ENCODE measurements at regions not wholly inside any gene's neighbourhood (a gene's known extent, or its start where the extent isn't known, plus 50 kb on each side); places are given as distances from the start of the nearest gene placed in this dataset.
A peak's percentile ranks its signal among the peaks of the same experiment; 100 is the strongest.

DNA sequence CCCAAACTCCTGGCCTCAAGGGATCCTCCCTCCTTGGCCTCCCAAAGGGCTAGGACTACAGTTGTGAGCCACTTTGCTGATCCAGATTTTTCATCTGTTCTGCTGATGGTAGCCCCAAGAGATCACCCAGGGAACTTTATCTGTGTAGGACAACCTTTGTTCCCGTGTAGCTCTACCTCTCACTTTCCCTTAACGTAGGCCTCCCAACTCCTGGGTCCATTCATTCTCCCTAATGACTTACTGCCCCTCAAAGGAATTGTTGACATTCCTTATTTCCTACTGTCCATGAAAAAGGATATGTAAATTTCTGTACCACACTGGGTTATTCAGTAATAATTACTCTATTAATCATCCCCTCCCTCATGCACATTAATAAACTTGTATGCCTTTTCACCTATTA, 51.0 kb upstream of the PHF24 start:
- Histone ChIP-seq H3K36me3 (no peaks in the 10 kb centered on the region), H3K27me3 (no peaks in the 10 kb centered on the region), H3K27ac (no peak overlapping the region), H3K4me1 (ENCODE audit: low read depth) (no peaks in the 10 kb centered on the region), H3K9me3 (ENCODE audit: low read depth) (no peaks in the 10 kb centered on the region), H3K4me3 (no peak overlapping the region)
- TF ChIP-seq, protein P1, sequence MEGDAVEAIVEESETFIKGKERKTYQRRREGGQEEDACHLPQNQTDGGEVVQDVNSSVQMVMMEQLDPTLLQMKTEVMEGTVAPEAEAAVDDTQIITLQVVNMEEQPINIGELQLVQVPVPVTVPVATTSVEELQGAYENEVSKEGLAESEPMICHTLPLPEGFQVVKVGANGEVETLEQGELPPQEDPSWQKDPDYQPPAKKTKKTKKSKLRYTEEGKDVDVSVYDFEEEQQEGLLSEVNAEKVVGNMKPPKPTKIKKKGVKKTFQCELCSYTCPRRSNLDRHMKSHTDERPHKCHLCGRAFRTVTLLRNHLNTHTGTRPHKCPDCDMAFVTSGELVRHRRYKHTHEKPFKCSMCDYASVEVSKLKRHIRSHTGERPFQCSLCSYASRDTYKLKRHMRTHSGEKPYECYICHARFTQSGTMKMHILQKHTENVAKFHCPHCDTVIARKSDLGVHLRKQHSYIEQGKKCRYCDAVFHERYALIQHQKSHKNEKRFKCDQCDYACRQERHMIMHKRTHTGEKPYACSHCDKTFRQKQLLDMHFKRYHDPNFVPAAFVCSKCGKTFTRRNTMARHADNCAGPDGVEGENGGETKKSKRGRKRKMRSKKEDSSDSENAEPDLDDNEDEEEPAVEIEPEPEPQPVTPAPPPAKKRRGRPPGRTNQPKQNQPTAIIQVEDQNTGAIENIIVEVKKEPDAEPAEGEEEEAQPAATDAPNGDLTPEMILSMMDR (IDR thresholded peaks at IDR 0.05; ENCODE audit: low read depth, low read length): no peak
- no peak for DNase-seq (ENCODE audit: low read depth in 1 of 2, low spot score in 1 of 2)

DNA sequence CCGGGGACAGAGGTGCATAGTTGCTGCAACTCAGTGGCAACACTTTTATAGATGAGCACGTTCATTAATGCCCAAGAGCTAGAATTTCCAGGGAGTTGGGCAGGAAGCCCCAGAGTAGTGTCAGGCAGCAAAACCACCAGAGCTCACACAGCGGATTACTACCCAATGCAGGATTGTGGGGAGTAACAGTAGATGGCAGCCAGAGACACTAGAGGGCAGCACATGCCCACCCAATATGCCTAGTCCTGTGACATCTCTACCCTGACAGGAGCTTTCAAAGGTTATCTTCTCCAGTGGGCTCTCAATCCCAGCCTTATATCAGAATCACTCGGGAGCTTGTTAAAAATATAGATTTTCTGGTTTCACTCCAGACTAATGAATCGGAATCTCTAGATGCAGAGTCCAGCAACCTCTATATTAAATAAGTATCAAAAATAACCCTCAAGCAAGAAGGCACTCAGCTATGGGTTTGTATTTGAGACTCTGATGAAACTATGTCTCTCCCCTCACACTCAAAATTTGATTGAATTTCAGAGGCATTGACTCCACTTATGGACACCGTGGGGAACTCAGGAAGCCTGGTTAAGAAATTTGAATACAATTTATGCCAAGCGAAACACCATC, 58.4 kb upstream of the PHF24 start:
- Histone ChIP-seq H3K27ac (no peak overlapping the region), H3K9me3 (ENCODE audit: low read depth) (no peaks in the 10 kb centered on the region), H3K4me3 (no peak overlapping the region), H3K27me3 (peaks cover 45% of the 10 kb centered on the region), H3K4me1 (ENCODE audit: low read depth) (no peaks in the 10 kb centered on the region), H3K36me3 (no peaks in the 10 kb centered on the region)
- TF ChIP-seq, protein P1 (IDR thresholded peaks at IDR 0.05; ENCODE audit: low read depth, low read length): peak; percentile 85
- peak; percentile 79 to 82 for DNase-seq (ENCODE audit: low read depth in 1 of 2, low spot score in 1 of 2)

DNA sequence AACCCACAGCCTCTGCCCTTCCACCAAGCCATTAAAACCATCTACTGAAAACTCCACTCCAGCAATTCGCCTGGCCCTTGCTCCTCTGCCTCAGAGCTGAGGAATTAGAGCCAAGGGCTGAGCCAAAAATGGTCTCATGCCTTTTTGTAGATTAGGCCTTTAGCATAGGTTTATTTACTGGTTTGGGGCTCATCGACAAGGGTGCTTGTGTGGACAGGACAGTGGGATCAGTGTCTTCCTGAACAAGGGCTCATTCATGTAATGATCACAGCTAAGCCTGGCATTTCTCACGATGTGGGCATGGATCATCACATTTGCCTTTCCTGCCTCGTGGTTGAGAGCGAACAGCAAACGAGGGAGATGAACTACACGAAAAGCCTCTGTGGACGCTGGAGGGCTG, 59.2 kb upstream of the PHF24 start:
- Histone ChIP-seq H3K4me1 (ENCODE audit: low read depth) (no peaks in the 10 kb centered on the region), H3K27ac (no peak overlapping the region), H3K9me3 (ENCODE audit: low read depth) (no peaks in the 10 kb centered on the region), H3K27me3 (peaks cover 51% of the 10 kb centered on the region), H3K36me3 (no peaks in the 10 kb centered on the region), H3K4me3 (no peak overlapping the region)
- no peak for DNase-seq (ENCODE audit: low read depth in 1 of 2, low spot score in 1 of 2)
- TF ChIP-seq, protein P1 (IDR thresholded peaks at IDR 0.05; ENCODE audit: low read depth, low read length): no peak

DNA sequence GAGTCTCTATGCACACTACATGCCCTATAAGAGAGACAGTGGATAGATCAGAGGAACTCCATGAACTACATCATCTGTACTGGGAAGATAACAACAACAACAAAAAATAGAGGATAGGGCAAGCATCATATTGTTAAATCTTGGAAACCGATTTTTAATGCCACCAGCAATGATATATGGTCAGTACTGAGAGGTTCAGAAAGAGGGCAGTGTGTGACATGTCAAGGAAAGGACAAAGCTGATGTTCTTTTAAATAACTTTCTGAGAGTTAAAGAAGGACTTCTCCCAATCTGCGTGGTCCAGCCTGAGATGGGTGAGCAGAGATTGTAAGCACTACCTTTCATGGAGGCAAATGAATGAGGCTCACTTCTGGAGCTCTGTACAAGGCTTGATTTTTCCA, 62.0 kb upstream of the PHF24 start:
- Histone ChIP-seq H3K27ac (no peak overlapping the region), H3K27me3 (peaks cover 55% of the 10 kb centered on the region), H3K9me3 (ENCODE audit: low read depth) (no peaks in the 10 kb centered on the region), H3K36me3 (no peaks in the 10 kb centered on the region), H3K4me1 (ENCODE audit: low read depth) (no peaks in the 10 kb centered on the region), H3K4me3 (no peak overlapping the region)
- TF ChIP-seq, protein P1 (IDR thresholded peaks at IDR 0.05; ENCODE audit: low read depth, low read length): peak; percentile 24
- peak in 1 of 2 donors; percentile 18 for DNase-seq (ENCODE audit: low read depth in 1 of 2, low spot score in 1 of 2)

DNA sequence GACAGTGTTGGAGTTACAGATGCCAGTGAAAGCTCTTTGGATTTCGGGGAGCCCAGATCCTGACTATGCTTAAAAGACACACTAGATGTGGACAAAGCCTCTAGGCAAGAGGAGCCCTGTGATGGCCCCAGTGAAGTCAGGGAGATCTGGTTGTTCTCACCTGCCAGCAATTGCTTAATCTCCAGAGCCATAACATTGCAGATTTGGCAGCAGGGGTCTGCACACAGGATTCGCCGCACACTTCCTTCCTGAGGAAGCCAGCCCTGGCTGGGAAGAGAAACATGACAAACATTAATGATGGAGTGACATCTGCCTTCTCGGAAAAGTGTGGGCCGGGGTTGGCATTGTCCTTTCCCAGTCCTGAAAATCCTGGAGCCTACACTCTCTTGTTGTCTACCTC, 65.2 kb upstream of the PHF24 start:
- H3K27me3 ChIP-seq: peaks cover 43% of the 10 kb centered on the region

More for the DNA sequence above, 65.2 kb upstream of the PHF24 start:
- H3K4me1 ChIP-seq (ENCODE audit: low read depth): no peaks in the 10 kb centered on the region
- no peak for DNase-seq (ENCODE audit: low read depth in 1 of 2, low spot score in 1 of 2)
- H3K9me3 ChIP-seq (ENCODE audit: low read depth): no peaks in the 10 kb centered on the region
- H3K36me3 ChIP-seq: no peaks in the 10 kb centered on the region
- TF ChIP-seq, protein P1 (IDR thresholded peaks at IDR 0.05; ENCODE audit: low read depth, low read length): no peak
- no peak overlapping the region for H3K27ac ChIP-seq
- no peak overlapping the region for H3K4me3 ChIP-seq

Data from cardiac muscle cell (in vitro differentiated cells and primary cell).